ENCODE measurements at regions not wholly inside any gene's neighbourhood (a gene's known extent, or its start where the extent isn't known, plus 50 kb on each side); places are given as distances from the start of the nearest gene placed in this dataset.

- ChIA-PET CTCF (interaction anchor here (1.2 to 1.3 kb wide), 2 partner anchors 15 to 28 kb away, joined by 3 read pairs; no protein-coding TSS in a partner anchor), POLR2A (no interaction called here)
- H3K9ac ChIP-seq: no peak overlapping the region
- H3K4me2 ChIP-seq: no peak overlapping the region
- no peaks in the 10 kb centered on the region for H3K27me3 ChIP-seq (ENCODE audit: insufficient read depth)
- TF ChIP-seq RFX5 (IDR thresholded peaks at IDR 0.05; ENCODE audit: low read length) (no peak), EP300 (IDR thresholded peaks at IDR 0.05; ENCODE audit: borderline replicate concordance in 1 of 2, low read depth in 1 of 2, low read length in 1 of 2) (no peak), TCF12 (IDR thresholded peaks at IDR 0.05) (no peak), MAX (IDR thresholded peaks at IDR 0.05; ENCODE audit: low read depth) (no peak), FOXJ3 (CRISPR knock-in tag; IDR thresholded peaks at IDR 0.05) (no peak), CHD2 (IDR thresholded peaks at IDR 0.05; ENCODE audit: low read length, partially characterized antibody) (no peak), MEF2A (IDR thresholded peaks at IDR 0.05; ENCODE audit: borderline replicate concordance, low read depth) (no peak)
- 64% methylated on average over 2 of the region's 2 CpGs for WGBS (ENCODE audit: low lambda C conversion rate)
- H3K9me3 ChIP-seq: no peaks in the 10 kb centered on the region
- no peak overlapping the region for H3K27ac ChIP-seq (ENCODE audit: low read depth in 2 of 2, low read length in 1 of 2)
- H3K9me2 ChIP-seq: no peaks in the 10 kb centered on the region
- H4K20me1 ChIP-seq (ENCODE audit: insufficient read depth): no peaks in the 10 kb centered on the region
- no peak overlapping the region for H3K4me3 ChIP-seq (ENCODE audit: low read depth in 2 of 2, low read length in 1 of 2)
- H2AFZ ChIP-seq (ENCODE audit: low read depth): no peak overlapping the region
- no peaks in the 10 kb centered on the region; a peak in 1 of 4 replicates for H3K4me1 ChIP-seq (ENCODE audit: control insufficient read depth in 1 of 2, insufficient read depth in 2 of 2, low read depth in 1 of 2, low read length in 1 of 2)
- H3F3A ChIP-seq (replicated peaks; ENCODE audit: insufficient read depth): no peaks in the 10 kb centered on the region
- no peak for DNase-seq
- no peaks in the 10 kb centered on the region for H3K36me3 ChIP-seq (replicated peaks in 1 of 2; ENCODE audit: control insufficient read depth in 1 of 2, insufficient read depth in 2 of 2, low read length in 1 of 2)
- no peaks in the 10 kb centered on the region for H3K79me2 ChIP-seq (ENCODE audit: insufficient read depth)
These were observed 104.9 kb downstream of the MZT1 start for GRCh38 chr13:72622546-72622945.

- no peaks in the 10 kb centered on the region for H3K9me2 ChIP-seq
- POLR2A ChIA-PET: no interaction called here
- no peaks in the 10 kb centered on the region for H4K20me1 ChIP-seq (ENCODE audit: insufficient read depth)
- no peak overlapping the region for H2AFZ ChIP-seq (ENCODE audit: low read depth)
- no peaks in the 10 kb centered on the region for H3K27me3 ChIP-seq (ENCODE audit: insufficient read depth)
- H3K4me1 ChIP-seq (ENCODE audit: control insufficient read depth in 1 of 2, insufficient read depth in 2 of 2, low read depth in 1 of 2, low read length in 1 of 2): no peaks in the 10 kb centered on the region; a peak in 1 of 4 replicates
- H3K4me3 ChIP-seq (ENCODE audit: low read depth in 2 of 2, low read length in 1 of 2): no peak overlapping the region
- TF ChIP-seq SIN3A (IDR thresholded peaks at IDR 0.05; ENCODE audit: borderline replicate concordance, low read depth, low read length) (no peak), MAX (IDR thresholded peaks at IDR 0.05; ENCODE audit: low read depth) (no peak), FOXJ3 (CRISPR knock-in tag; IDR thresholded peaks at IDR 0.05) (no peak), MEF2A (IDR thresholded peaks at IDR 0.05; ENCODE audit: borderline replicate concordance, low read depth) (no peak), RFX5 (IDR thresholded peaks at IDR 0.05; ENCODE audit: low read length) (no peak), RAD21 (IDR thresholded peaks at IDR 0.05; ENCODE audit: low read length) (no peak), SMC3 (IDR thresholded peaks at IDR 0.05; ENCODE audit: low read depth, low read length) (no peak), FOXM1 (IDR thresholded peaks at IDR 0.05; ENCODE audit: low read depth) (no peak), TCF12 (IDR thresholded peaks at IDR 0.05) (no peak), GATA2 (CRISPR knock-in tag; IDR thresholded peaks at IDR 0.05) (no peak), FOSL2 (IDR thresholded peaks at IDR 0.05; ENCODE audit: borderline replicate concordance, low read depth) (no peak), JUND (IDR thresholded peaks at IDR 0.05) (no peak), EZH2phosphoT487 (IDR thresholded peaks at IDR 0.05; ENCODE audit: borderline replicate concordance, low read depth) (no peak), NRF1 (IDR thresholded peaks at IDR 0.05; ENCODE audit: low read depth, low read length) (no peak), USF2 (IDR thresholded peaks at IDR 0.05; ENCODE audit: borderline replicate concordance, low read depth, low read length) (no peak), PBX3 (IDR thresholded peaks at IDR 0.05) (no peak), YY1 (IDR thresholded peaks at IDR 0.05; ENCODE audit: low read depth) (no peak), TAF1 (IDR thresholded peaks at IDR 0.05; ENCODE audit: borderline replicate concordance, low read depth, low read length) (no peak), USF1 (IDR thresholded peaks at IDR 0.05; ENCODE audit: borderline replicate concordance, low read depth) (no peak), REST (IDR thresholded peaks at IDR 0.05; ENCODE audit: low read depth, low read length) (no peak)
- H3K9me3 ChIP-seq: no peaks in the 10 kb centered on the region
- no peak for DNase-seq
- H3K9ac ChIP-seq: no peak overlapping the region
- no peaks in the 10 kb centered on the region for H3F3A ChIP-seq (replicated peaks; ENCODE audit: insufficient read depth)
- H3K36me3 ChIP-seq (replicated peaks in 1 of 2; ENCODE audit: control insufficient read depth in 1 of 2, insufficient read depth in 2 of 2, low read length in 1 of 2): no peaks in the 10 kb centered on the region
- H3K4me2 ChIP-seq: no peak overlapping the region
- WGBS (ENCODE audit: low lambda C conversion rate): 74% methylated on average over 2 of the region's 2 CpGs
- CTCF ChIA-PET: no interaction called here
- H3K27ac ChIP-seq (ENCODE audit: low read depth in 2 of 2, low read length in 1 of 2): no peak overlapping the region
- H3K79me2 ChIP-seq (ENCODE audit: insufficient read depth): no peaks in the 10 kb centered on the region
These were observed 106.6 kb downstream of the MZT1 start for GRCh38 chr13:72620874-72621273.

All from SK-N-SH (cell line).